WERI-Rb-1 (cell line): ENCODE measurements at regions not wholly inside any gene's neighbourhood (a gene's known extent, or its start where the extent isn't known, plus 50 kb on each side); places are given as distances from the start of the nearest gene placed in this dataset.
"Not testable (repeated sequence)": the region's sequence is repeated elsewhere in the genome, so short reads cannot be mapped to it uniquely, and the experiment has no call there.

Experiments
- DNase-seq: peaks from one replicate; pipeline ENCODE4 v3.0.0-alpha.2; 2020
- H3K27ac ChIP-seq: fragments of 250-450 bp; sonication (Bioruptor Pico); 2 replicates; pipeline ENCODE4 v1.5.1; 2020; ENCODE audit warnings: mild to moderate bottlenecking, moderate library complexity
- H3K27me3 ChIP-seq: fragments of 250-450 bp; sonication (Bioruptor Pico); 2 replicates; pipeline ENCODE4 v1.5.1; 2021; ENCODE audit warnings: mild to moderate bottlenecking, low read depth, moderate library complexity; ENCODE audit not compliant: insufficient read depth, severe bottlenecking
- H3K36me3 ChIP-seq: fragments of 250-450 bp; sonication (Bioruptor Pico); 2 replicates; pipeline ENCODE4 v1.5.1; 2020; ENCODE audit warnings: mild to moderate bottlenecking, moderate library complexity
- H3K4me3 ChIP-seq: 2 replicates; pipeline ENCODE4 v1.5.1; 2011; ENCODE audit warnings: low read depth, mild to moderate bottlenecking, control low read depth, low read length
- H3K9me3 ChIP-seq: fragments of 250-450 bp; sonication (Bioruptor Pico); 2 replicates; pipeline ENCODE4 v1.5.1; 2021; ENCODE audit warnings: mild to moderate bottlenecking, moderate library complexity; ENCODE audit not compliant: severe bottlenecking
- CTCF ChIP-seq: IDR thresholded peaks from 2 replicates; pipeline ENCODE4 v1.5.1; 2011; ENCODE audit warnings: low read depth, mild to moderate bottlenecking, control low read depth, inconsistent platforms, low read length

DNA sequence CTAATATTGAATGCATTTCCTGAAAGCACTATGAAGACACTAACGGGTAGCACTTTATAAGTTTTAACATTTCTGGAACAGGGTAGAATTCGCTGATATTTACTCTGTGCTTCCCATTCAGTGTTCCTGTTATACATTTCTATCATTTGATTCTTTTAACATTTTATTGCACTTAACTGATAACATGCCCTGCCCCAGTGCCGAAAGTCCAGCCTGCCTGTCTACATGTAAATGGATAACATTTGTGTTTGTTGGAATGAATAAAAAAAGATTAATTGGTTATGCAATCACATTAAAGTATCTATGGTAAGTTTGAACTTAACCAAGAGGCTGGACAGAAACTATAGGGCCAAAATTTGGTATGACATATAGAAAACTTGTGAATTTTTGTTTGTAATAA lies 790.5 kb upstream of the TPTE start:
- no peak for TF ChIP-seq CTCF
- peaks cover 7% of the 10 kb centered on the region for H3K9me3 ChIP-seq
- no peak overlapping the region for H3K27ac ChIP-seq
- peaks cover 9% of the 10 kb centered on the region for H3K27me3 ChIP-seq
- no peak for DNase-seq
- H3K4me3 ChIP-seq = no peak overlapping the region
- H3K36me3 ChIP-seq = no peaks in the 10 kb centered on the region

- not testable (repeated sequence) for H3K4me3 ChIP-seq, H3K36me3 ChIP-seq, H3K27me3 ChIP-seq, H3K27ac ChIP-seq, DNase-seq, H3K9me3 ChIP-seq
These were observed 790.1 kb upstream of the TPTE start for GRCh38 chr21:9731317-9731716.

DNA sequence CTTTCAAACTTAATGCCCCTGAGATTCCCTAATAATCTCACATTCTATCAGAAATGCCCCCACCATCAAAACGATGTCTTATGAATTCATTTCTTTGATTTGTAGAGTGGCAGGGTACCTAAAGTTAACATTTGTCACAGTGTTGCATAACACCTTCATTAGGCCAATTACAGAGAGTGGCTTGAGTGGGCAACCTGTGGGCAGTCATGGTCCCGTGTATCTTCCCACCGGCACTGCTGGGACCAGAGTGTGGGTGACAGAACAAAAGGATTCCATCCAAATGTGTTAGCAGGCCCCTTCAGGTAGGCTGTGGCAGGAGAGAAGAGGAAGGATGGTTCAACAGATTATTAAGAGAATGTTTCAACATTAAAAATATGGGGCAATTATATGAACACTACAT lies 788.8 kb upstream of the TPTE start:
- H3K9me3 ChIP-seq, H3K4me3 ChIP-seq, DNase-seq: not testable (repeated sequence)

DNA sequence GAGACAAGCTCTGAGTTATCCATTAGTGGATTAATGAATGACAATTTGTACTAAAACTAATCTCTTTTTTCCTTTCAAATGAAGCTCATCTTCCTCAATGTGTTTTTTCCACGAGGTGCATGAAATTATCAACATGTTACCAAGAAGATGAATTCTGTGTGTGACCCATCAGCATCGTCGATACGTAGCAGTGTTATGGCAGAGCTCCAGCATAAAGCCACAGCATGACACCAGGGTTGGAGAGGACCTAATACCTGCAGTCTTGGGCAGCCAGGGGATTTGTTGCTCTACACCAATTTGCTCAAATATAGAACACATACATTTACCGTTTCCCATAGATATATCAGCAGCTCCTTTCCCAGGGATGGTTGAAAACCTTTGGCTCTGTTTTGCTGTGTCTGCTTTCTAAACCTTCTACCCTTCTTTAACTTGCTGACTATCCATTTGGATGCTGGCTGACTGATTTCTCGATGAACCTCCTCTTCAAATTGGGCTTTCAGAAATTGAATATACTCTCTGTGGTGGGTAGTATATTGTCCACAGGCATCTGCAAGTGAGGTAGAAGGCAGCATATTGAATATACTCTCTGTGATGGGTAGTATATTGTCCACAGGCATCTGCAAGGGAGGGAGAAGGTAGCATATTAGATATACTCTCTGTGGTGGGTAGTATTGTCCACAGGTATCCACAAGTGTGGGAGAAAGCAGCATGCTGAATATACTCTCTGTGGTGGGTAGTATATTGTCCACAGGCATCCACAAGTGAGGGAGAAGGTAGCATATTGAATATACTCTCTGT lies 787.4 kb upstream of the TPTE start:
- not testable (repeated sequence) for H3K4me3 ChIP-seq, DNase-seq, H3K27ac ChIP-seq, H3K36me3 ChIP-seq, H3K9me3 ChIP-seq
- peaks cover 20% of the 10 kb centered on the region for H3K27me3 ChIP-seq

More for the DNA sequence above, 788.8 kb upstream of the TPTE start:
- H3K27ac ChIP-seq, H3K36me3 ChIP-seq: not testable (repeated sequence)
- H3K27me3 ChIP-seq = peaks cover 13% of the 10 kb centered on the region

- Histone ChIP-seq H3K27me3 (peaks cover 31% of the 10 kb centered on the region), H3K9me3 (peaks cover 10% of the 10 kb centered on the region), H3K36me3 (no peaks in the 10 kb centered on the region), H3K4me3 (no peak overlapping the region), H3K27ac (no peak overlapping the region)
- no peak for TF ChIP-seq CTCF
- DNase-seq = no peak
These were observed 785.9 kb upstream of the TPTE start for GRCh38 chr21:9735421-9735961.

DNA sequence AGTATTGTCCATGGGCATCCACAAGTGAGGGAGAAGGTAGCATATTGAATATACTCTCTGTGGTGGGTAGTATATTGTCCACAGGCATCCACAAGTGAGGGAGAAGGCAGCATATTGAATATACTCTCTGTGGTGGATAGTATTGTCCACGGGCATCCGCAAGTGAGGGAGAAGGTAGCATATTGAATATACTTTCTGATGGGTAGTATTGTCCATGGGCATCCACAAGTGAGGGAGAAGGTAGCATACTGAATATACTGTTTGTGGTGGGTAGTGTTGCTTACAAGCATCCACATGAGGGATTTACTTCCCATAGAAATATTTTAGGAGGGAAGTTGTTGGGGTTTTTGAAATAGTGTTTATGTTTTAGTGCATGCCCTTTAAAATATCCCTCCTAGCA lies 784.1 kb upstream of the TPTE start:
- not testable (repeated sequence) for H3K27ac ChIP-seq, H3K36me3 ChIP-seq, H3K4me3 ChIP-seq, DNase-seq, H3K9me3 ChIP-seq
- peaks cover 31% of the 10 kb centered on the region for H3K27me3 ChIP-seq

DNA sequence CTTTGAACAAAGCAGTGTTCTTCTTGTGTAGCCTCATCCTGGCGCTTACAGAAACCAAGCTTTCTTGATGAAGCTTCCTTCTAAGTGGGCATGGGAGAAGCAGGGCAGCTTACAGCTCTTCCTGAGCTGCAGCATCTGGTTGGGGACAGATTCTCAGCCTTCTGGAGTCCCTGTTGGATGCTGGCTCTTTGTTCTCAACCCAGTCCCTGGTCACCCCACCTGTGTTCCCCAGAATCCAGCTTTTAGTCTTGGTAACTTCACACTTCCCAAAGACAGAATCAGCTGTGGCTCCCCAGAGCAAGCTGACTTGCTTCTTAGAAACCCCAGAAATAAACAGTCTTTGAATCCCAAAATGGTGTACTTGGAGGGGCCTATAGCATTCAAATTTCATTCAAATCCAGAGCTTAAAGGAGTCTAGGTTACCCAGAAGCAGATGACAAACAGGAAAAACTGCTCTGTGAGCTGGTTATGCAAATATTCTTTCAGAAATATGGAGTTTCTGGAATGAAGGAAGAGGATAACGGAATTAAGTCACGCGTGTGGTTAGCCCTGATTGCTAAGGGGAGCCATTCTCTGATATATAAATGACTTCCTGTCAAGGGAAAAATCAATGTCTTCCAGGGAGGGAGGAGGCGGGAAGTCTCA lies 783.4 kb upstream of the TPTE start:
- H3K36me3 ChIP-seq, DNase-seq, H3K27ac ChIP-seq, H3K9me3 ChIP-seq, H3K4me3 ChIP-seq: not testable (repeated sequence)
- peaks cover 29% of the 10 kb centered on the region for H3K27me3 ChIP-seq

DNA sequence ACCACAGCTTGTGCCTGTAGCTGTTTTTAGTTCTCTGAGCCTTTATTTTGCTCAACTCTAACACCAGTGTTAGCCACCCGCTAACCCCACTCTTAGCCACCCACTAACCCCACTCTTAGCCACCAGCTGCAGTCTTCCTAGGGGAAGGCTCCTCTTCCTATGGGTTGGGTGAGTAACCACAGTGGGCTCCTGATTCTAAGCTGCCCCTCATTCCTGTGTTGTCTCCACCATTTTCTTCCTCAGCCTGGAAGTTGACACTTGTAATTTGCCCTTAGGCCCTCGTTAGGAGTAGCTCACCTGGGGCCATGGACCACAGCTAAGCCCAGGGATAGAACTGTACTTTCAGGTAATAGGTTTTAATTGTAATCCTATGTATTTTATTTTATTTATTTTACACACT lies 782.9 kb upstream of the TPTE start:
- Histone ChIP-seq H3K36me3 (no peaks in the 10 kb centered on the region), H3K4me3 (no peak overlapping the region), H3K27me3 (peaks cover 31% of the 10 kb centered on the region), H3K27ac (no peak overlapping the region), H3K9me3 (peaks cover 10% of the 10 kb centered on the region)
- no peak for TF ChIP-seq CTCF
- DNase-seq = no peak
